ENCODE measurements at regions not wholly inside any gene's neighbourhood (a gene's known extent, or its start where the extent isn't known, plus 50 kb on each side); places are given as distances from the start of the nearest gene placed in this dataset.

- H3K27ac ChIP-seq = no peak overlapping the region
- H3K4me1 ChIP-seq (ENCODE audit: control insufficient read depth in 1 of 2, low read depth in 2 of 2) = no peaks in the 10 kb centered on the region
- no peaks in the 10 kb centered on the region for H3K36me3 ChIP-seq
- ATAC-seq (ENCODE audit: insufficient number of reproducible peaks, low FRiP score, low read depth) (no peak), DNase-seq (ENCODE audit: low spot score) (no peak)
- H3K4me3 ChIP-seq = no peak overlapping the region
- no peaks in the 10 kb centered on the region for H3K9me3 ChIP-seq
- TF ChIP-seq CTCF (IDR thresholded peaks at IDR 0.05) = no peak
- H3K27me3 ChIP-seq (replicated peaks; ENCODE audit: insufficient read depth) = no peaks in the 10 kb centered on the region
These were observed 645.0 kb upstream of the NOVA1 start for GRCh38 chr14:27242874-27243273.

- Histone ChIP-seq H3K4me1 (ENCODE audit: control insufficient read depth in 1 of 2, low read depth in 2 of 2) (no peaks in the 10 kb centered on the region), H3K27me3 (replicated peaks; ENCODE audit: insufficient read depth) (no peaks in the 10 kb centered on the region), H3K36me3 (no peaks in the 10 kb centered on the region), H3K9me3 (no peaks in the 10 kb centered on the region), H3K4me3 (no peak overlapping the region), H3K27ac (no peak overlapping the region)
- DNase-seq (ENCODE audit: low spot score) = no peak
- ATAC-seq (ENCODE audit: insufficient number of reproducible peaks, low FRiP score, low read depth) = no peak
- no peak for TF ChIP-seq CTCF (IDR thresholded peaks at IDR 0.05)
These were observed 645.5 kb upstream of the NOVA1 start for GRCh38 chr14:27243365-27243764.

- no peak overlapping the region for H3K27ac ChIP-seq
- ATAC-seq (ENCODE audit: insufficient number of reproducible peaks, low FRiP score, low read depth) = no peak
- H3K4me3 ChIP-seq = no peak overlapping the region
These were observed 648.1 kb upstream of the NOVA1 start for GRCh38 chr14:27245947-27246346.

GRCh38 chr14:27253966-27254365 is 656.1 kb upstream of the NOVA1 start:
- H3K27me3 ChIP-seq (replicated peaks; ENCODE audit: insufficient read depth) = no peaks in the 10 kb centered on the region
- ATAC-seq (ENCODE audit: insufficient number of reproducible peaks, low FRiP score, low read depth) (no peak), DNase-seq (ENCODE audit: low spot score) (no peak)
- no peaks in the 10 kb centered on the region for H3K9me3 ChIP-seq
- H3K36me3 ChIP-seq = no peaks in the 10 kb centered on the region
- no peaks in the 10 kb centered on the region for H3K4me1 ChIP-seq (ENCODE audit: control insufficient read depth in 1 of 2, low read depth in 2 of 2)
- H3K4me3 ChIP-seq = no peak overlapping the region
- no peak for TF ChIP-seq CTCF (IDR thresholded peaks at IDR 0.05)
- no peak overlapping the region for H3K27ac ChIP-seq

More at GRCh38 chr14:27245947-27246346, 648.1 kb upstream of the NOVA1 start:
- TF ChIP-seq CTCF (IDR thresholded peaks at IDR 0.05) = no peak
- no peak for DNase-seq (ENCODE audit: low spot score)
- no peaks in the 10 kb centered on the region for H3K27me3 ChIP-seq (replicated peaks; ENCODE audit: insufficient read depth)
- no peaks in the 10 kb centered on the region for H3K4me1 ChIP-seq (ENCODE audit: control insufficient read depth in 1 of 2, low read depth in 2 of 2)
- no peaks in the 10 kb centered on the region for H3K9me3 ChIP-seq
- H3K36me3 ChIP-seq = no peaks in the 10 kb centered on the region

- no peak for TF ChIP-seq CTCF (IDR thresholded peaks at IDR 0.05)
- H3K9me3 ChIP-seq = no peaks in the 10 kb centered on the region
These were observed 659.0 kb upstream of the NOVA1 start for GRCh38 chr14:27256805-27257204.

More at GRCh38 chr14:27256805-27257204, 659.0 kb upstream of the NOVA1 start:
- no peak for ATAC-seq (ENCODE audit: insufficient number of reproducible peaks, low FRiP score, low read depth)
- no peak overlapping the region for H3K4me3 ChIP-seq
- H3K27ac ChIP-seq = no peak overlapping the region
- no peaks in the 10 kb centered on the region for H3K27me3 ChIP-seq (replicated peaks; ENCODE audit: insufficient read depth)
- no peaks in the 10 kb centered on the region for H3K36me3 ChIP-seq
- DNase-seq (ENCODE audit: low spot score) = no peak
- no peaks in the 10 kb centered on the region for H3K4me1 ChIP-seq (ENCODE audit: control insufficient read depth in 1 of 2, low read depth in 2 of 2)
